ENCODE measurements at regions not wholly inside any gene's neighbourhood (a gene's known extent, or its start where the extent isn't known, plus 50 kb on each side); places are given as distances from the start of the nearest gene placed in this dataset.

DNA sequence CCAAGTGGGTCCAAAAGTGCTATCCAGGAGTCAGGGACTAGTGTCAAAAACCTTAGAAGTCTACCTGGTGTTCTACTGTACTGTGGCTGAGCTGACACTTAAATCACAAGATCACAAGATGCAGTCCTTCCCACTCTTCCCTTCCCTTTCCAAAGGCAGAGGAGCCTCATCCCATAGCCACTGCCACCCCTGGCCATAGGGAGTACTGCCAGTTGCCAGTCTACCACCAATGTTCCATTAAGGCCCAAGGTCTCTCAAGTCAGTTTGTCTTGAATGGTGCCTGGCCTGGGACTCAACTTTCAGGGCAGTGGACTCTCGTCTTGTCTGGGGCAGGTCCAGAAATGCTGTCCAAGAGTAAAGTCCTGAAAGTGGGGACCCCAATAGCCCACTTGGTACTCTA is 585.6 kb downstream of the NUP35 start:
- WGBS (ENCODE audit: low lambda C conversion rate): 0% methylated on average over 1 of the region's 1 CpG
- Histone ChIP-seq H3K27me3 (ENCODE audit: insufficient read depth) (no peaks in the 10 kb centered on the region), H3F3A (replicated peaks; ENCODE audit: insufficient read depth) (no peaks in the 10 kb centered on the region), H2AFZ (ENCODE audit: low read depth) (no peak overlapping the region), H3K4me3 (ENCODE audit: low read depth in 2 of 2, low read length in 1 of 2) (no peak overlapping the region), H3K27ac (ENCODE audit: low read depth in 2 of 2, low read length in 1 of 2) (no peak overlapping the region), H3K36me3 (replicated peaks in 1 of 2; ENCODE audit: control insufficient read depth in 1 of 2, insufficient read depth in 2 of 2, low read length in 1 of 2) (no peaks in the 10 kb centered on the region), H4K20me1 (ENCODE audit: insufficient read depth) (no peaks in the 10 kb centered on the region), H3K9me3 (no peaks in the 10 kb centered on the region), H3K4me2 (no peak overlapping the region), H3K4me1 (ENCODE audit: control insufficient read depth in 1 of 2, insufficient read depth in 2 of 2, low read depth in 1 of 2, low read length in 1 of 2) (no peaks in the 10 kb centered on the region), H3K79me2 (ENCODE audit: insufficient read depth) (no peaks in the 10 kb centered on the region), H3K9ac (no peak overlapping the region), H3K9me2 (no peaks in the 10 kb centered on the region)
- ChIA-PET POLR2A (no interaction called here), CTCF (no interaction called here)
- TF ChIP-seq CTCF (IDR thresholded peaks at IDR 0.05) (peak; percentile 19; the same call in 1 of the 2 replicates), RFX5 (IDR thresholded peaks at IDR 0.05; ENCODE audit: low read length) (no peak)
- no peak for DNase-seq

DNA sequence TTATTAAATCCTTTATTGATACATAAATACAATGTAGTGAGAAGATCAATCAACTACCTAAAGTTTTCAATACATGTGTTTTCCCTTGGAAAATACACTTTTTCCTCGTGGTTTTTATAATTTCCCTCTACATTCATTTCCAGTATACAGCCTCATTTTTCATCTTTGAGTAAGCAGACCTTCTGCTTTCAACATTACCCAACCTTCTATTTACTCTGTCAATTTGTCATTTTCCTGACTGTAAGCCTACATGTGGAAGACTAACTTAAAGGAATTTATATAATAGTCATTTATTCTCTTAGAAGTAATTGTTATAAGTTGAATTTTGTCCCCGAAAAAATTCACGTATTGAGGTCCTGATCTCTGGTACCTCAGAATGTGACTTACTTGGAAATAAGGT is 594.0 kb downstream of the NUP35 start:
- H3K79me2 ChIP-seq (ENCODE audit: insufficient read depth): no peaks in the 10 kb centered on the region
- H3K36me3 ChIP-seq (replicated peaks in 1 of 2; ENCODE audit: control insufficient read depth in 1 of 2, insufficient read depth in 2 of 2, low read length in 1 of 2): no peaks in the 10 kb centered on the region
- ChIA-PET CTCF (no interaction called here), POLR2A (no interaction called here)
- H3K4me2 ChIP-seq: no peak overlapping the region
- no peaks in the 10 kb centered on the region for H3K9me2 ChIP-seq
- H3F3A ChIP-seq (replicated peaks; ENCODE audit: insufficient read depth): no peaks in the 10 kb centered on the region
- 51% methylated on average over 3 of the region's 3 CpGs for WGBS (ENCODE audit: low lambda C conversion rate)
- no peaks in the 10 kb centered on the region for H3K4me1 ChIP-seq (ENCODE audit: control insufficient read depth in 1 of 2, insufficient read depth in 2 of 2, low read depth in 1 of 2, low read length in 1 of 2)
- H3K9ac ChIP-seq: no peak overlapping the region
- H3K4me3 ChIP-seq (ENCODE audit: low read depth in 2 of 2, low read length in 1 of 2): no peak overlapping the region
- no peaks in the 10 kb centered on the region for H4K20me1 ChIP-seq (ENCODE audit: insufficient read depth)
- TF ChIP-seq SMC3 (IDR thresholded peaks at IDR 0.05; ENCODE audit: low read depth, low read length) (no peak), CHD2 (IDR thresholded peaks at IDR 0.05; ENCODE audit: low read length, partially characterized antibody) (no peak), RAD21 (IDR thresholded peaks at IDR 0.05; ENCODE audit: low read length) (no peak), MXI1 (IDR thresholded peaks at IDR 0.05; ENCODE audit: low read depth, low read length) (no peak), YY1 (IDR thresholded peaks at IDR 0.05; ENCODE audit: low read depth) (no peak), RCOR1 (IDR thresholded peaks at IDR 0.05; ENCODE audit: low read length) (no peak), FOXJ3 (CRISPR knock-in tag; IDR thresholded peaks at IDR 0.05) (no peak), REST (IDR thresholded peaks at IDR 0.05; ENCODE audit: low read depth, low read length) (no peak)
- TF ChIP-seq, protein P1, sequence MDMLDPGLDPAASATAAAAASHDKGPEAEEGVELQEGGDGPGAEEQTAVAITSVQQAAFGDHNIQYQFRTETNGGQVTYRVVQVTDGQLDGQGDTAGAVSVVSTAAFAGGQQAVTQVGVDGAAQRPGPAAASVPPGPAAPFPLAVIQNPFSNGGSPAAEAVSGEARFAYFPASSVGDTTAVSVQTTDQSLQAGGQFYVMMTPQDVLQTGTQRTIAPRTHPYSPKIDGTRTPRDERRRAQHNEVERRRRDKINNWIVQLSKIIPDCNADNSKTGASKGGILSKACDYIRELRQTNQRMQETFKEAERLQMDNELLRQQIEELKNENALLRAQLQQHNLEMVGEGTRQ (IDR thresholded peaks at IDR 0.05; ENCODE audit: borderline replicate concordance, low read depth, low read length): no peak
- TF ChIP-seq, protein P2, sequence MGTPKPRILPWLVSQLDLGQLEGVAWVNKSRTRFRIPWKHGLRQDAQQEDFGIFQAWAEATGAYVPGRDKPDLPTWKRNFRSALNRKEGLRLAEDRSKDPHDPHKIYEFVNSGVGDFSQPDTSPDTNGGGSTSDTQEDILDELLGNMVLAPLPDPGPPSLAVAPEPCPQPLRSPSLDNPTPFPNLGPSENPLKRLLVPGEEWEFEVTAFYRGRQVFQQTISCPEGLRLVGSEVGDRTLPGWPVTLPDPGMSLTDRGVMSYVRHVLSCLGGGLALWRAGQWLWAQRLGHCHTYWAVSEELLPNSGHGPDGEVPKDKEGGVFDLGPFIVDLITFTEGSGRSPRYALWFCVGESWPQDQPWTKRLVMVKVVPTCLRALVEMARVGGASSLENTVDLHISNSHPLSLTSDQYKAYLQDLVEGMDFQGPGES (IDR thresholded peaks at IDR 0.05; ENCODE audit: low read depth, low read length): no peak
- H2AFZ ChIP-seq (ENCODE audit: low read depth): no peak overlapping the region
- DNase-seq: no peak
- H3K27me3 ChIP-seq (ENCODE audit: insufficient read depth): no peaks in the 10 kb centered on the region
- no peaks in the 10 kb centered on the region for H3K9me3 ChIP-seq
- no peak overlapping the region for H3K27ac ChIP-seq (ENCODE audit: low read depth in 2 of 2, low read length in 1 of 2)

Measured in SK-N-SH (cell line).